ENCODE measurements at regions not wholly inside any gene's neighbourhood (a gene's known extent, or its start where the extent isn't known, plus 50 kb on each side); places are given as distances from the start of the nearest gene placed in this dataset.

DNA sequence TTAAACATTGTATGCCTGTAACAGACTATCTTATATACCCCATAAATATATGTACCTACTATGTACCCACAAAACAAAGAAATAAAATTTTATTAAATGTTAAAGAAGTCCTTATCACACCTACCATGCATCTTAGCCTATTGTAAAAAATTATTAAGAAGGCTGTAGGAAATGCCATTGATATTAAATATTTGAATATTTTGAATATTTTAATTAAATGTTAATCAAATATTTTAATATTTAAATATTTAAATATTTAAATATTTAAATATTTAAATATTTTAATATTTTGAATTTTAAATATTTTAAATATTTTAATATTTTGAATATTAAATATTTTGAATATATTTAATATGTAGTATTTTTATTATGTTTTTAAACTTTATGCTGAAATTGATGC, 331.5 kb upstream of the ATP10B start:
- TF ChIP-seq, protein P1, sequence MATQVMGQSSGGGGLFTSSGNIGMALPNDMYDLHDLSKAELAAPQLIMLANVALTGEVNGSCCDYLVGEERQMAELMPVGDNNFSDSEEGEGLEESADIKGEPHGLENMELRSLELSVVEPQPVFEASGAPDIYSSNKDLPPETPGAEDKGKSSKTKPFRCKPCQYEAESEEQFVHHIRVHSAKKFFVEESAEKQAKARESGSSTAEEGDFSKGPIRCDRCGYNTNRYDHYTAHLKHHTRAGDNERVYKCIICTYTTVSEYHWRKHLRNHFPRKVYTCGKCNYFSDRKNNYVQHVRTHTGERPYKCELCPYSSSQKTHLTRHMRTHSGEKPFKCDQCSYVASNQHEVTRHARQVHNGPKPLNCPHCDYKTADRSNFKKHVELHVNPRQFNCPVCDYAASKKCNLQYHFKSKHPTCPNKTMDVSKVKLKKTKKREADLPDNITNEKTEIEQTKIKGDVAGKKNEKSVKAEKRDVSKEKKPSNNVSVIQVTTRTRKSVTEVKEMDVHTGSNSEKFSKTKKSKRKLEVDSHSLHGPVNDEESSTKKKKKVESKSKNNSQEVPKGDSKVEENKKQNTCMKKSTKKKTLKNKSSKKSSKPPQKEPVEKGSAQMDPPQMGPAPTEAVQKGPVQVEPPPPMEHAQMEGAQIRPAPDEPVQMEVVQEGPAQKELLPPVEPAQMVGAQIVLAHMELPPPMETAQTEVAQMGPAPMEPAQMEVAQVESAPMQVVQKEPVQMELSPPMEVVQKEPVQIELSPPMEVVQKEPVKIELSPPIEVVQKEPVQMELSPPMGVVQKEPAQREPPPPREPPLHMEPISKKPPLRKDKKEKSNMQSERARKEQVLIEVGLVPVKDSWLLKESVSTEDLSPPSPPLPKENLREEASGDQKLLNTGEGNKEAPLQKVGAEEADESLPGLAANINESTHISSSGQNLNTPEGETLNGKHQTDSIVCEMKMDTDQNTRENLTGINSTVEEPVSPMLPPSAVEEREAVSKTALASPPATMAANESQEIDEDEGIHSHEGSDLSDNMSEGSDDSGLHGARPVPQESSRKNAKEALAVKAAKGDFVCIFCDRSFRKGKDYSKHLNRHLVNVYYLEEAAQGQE (IDR thresholded peaks at IDR 0.05; ENCODE audit: low read depth): no peak
- no peak for TF ChIP-seq EP300 (IDR thresholded peaks at IDR 0.05; ENCODE audit: borderline replicate concordance)
- no peak for TF ChIP-seq TAF1 (IDR thresholded peaks at IDR 0.05; ENCODE audit: low read depth)
- TF ChIP-seq CREB1 (IDR thresholded peaks at IDR 0.05; ENCODE audit: low read depth): no peak
- TF ChIP-seq FOXM1 (IDR thresholded peaks at IDR 0.05; ENCODE audit: borderline replicate concordance, low read depth): no peak
